Activated naive CD4-positive, alpha-beta T cell treated with anti-CD3 and anti-CD28 coated beads, Interleukin-2, amount 50 U/mL, for 24 hours (primary cell): ENCODE measurements at regions not wholly inside any gene's neighbourhood (a gene's known extent, or its start where the extent isn't known, plus 50 kb on each side); places are given as distances from the start of the nearest gene placed in this dataset.
"Not testable (repeated sequence)": the region's sequence is repeated elsewhere in the genome, so short reads cannot be mapped to it uniquely, and the experiment has no call there.

Experiments used
- H3K27ac Mint-ChIP-seq: one replicate; pipeline ENCODE4 v1.8.0; 2021; ENCODE audit warnings: mild to moderate bottlenecking, mixed read lengths
- H3K27me3 Mint-ChIP-seq: one replicate; pipeline ENCODE4 v1.8.0; 2021; ENCODE audit warnings: mixed read lengths
- H3K36me3 Mint-ChIP-seq: one replicate; pipeline ENCODE4 v1.8.0; 2021; ENCODE audit warnings: mixed read lengths
- H3K4me1 Mint-ChIP-seq: one replicate; pipeline ENCODE4 v1.8.0; 2021; ENCODE audit warnings: mixed read lengths
- H3K4me3 Mint-ChIP-seq: one replicate; pipeline ENCODE4 v1.8.0; 2021; ENCODE audit warnings: mild to moderate bottlenecking, mixed read lengths
- H3K9me3 Mint-ChIP-seq: one replicate; pipeline ENCODE4 v1.8.0; 2021; ENCODE audit warnings: mixed read lengths

- Mint-ChIP-seq H3K36me3 (no peaks in the 10 kb centered on the region), H3K27ac (no peak overlapping the region), H3K27me3 (peaks cover 5% of the 10 kb centered on the region), H3K4me3 (no peak overlapping the region), H3K9me3 (no peaks in the 10 kb centered on the region), H3K4me1 (no peaks in the 10 kb centered on the region)
These were observed 331.4 kb upstream of the KLHL29 start for GRCh38 chr2:23053601-23054000.

- H3K9me3 Mint-ChIP-seq, result no peaks in the 10 kb centered on the region
- H3K4me3 Mint-ChIP-seq, result no peak overlapping the region
- no peaks in the 10 kb centered on the region for H3K36me3 Mint-ChIP-seq
- H3K4me1 Mint-ChIP-seq, result no peaks in the 10 kb centered on the region
- H3K27me3 Mint-ChIP-seq, result peaks cover 5% of the 10 kb centered on the region
- no peak overlapping the region for H3K27ac Mint-ChIP-seq
These were observed 329.7 kb upstream of the KLHL29 start for GRCh38 chr2:23055251-23055650.

- not testable (repeated sequence) for H3K9me3 Mint-ChIP-seq, H3K27ac Mint-ChIP-seq, H3K4me3 Mint-ChIP-seq, H3K27me3 Mint-ChIP-seq, H3K4me1 Mint-ChIP-seq, H3K36me3 Mint-ChIP-seq
These were observed 328.1 kb upstream of the KLHL29 start for GRCh38 chr2:23056846-23057245.

GRCh38 chr2:23058435-23058834 lies 326.5 kb upstream of the KLHL29 start:
- H3K27me3 Mint-ChIP-seq, result no peaks in the 10 kb centered on the region
- H3K4me3 Mint-ChIP-seq, result no peak overlapping the region
- no peak overlapping the region for H3K27ac Mint-ChIP-seq
- H3K36me3 Mint-ChIP-seq, result no peaks in the 10 kb centered on the region
- no peaks in the 10 kb centered on the region for H3K9me3 Mint-ChIP-seq
- H3K4me1 Mint-ChIP-seq, result no peaks in the 10 kb centered on the region

- H3K4me3 Mint-ChIP-seq, result no peak overlapping the region
These were observed 319.8 kb upstream of the KLHL29 start for GRCh38 chr2:23065210-23065609.

GRCh38 chr2:23065936-23066335 lies 319.0 kb upstream of the KLHL29 start:
- Mint-ChIP-seq H3K9me3 (no peaks in the 10 kb centered on the region), H3K27me3 (peaks cover 7% of the 10 kb centered on the region), H3K27ac (no peak overlapping the region), H3K36me3 (no peaks in the 10 kb centered on the region), H3K4me3 (no peak overlapping the region), H3K4me1 (no peaks in the 10 kb centered on the region)

More at GRCh38 chr2:23065210-23065609, 319.8 kb upstream of the KLHL29 start:
- Mint-ChIP-seq H3K9me3 (no peaks in the 10 kb centered on the region), H3K27ac (no peak overlapping the region), H3K4me1 (no peaks in the 10 kb centered on the region), H3K36me3 (no peaks in the 10 kb centered on the region), H3K27me3 (peaks cover 7% of the 10 kb centered on the region)

GRCh38 chr2:23066686-23067085 lies 318.3 kb upstream of the KLHL29 start:
- Mint-ChIP-seq H3K4me1 (no peaks in the 10 kb centered on the region), H3K9me3 (no peaks in the 10 kb centered on the region), H3K4me3 (no peak overlapping the region), H3K36me3 (no peaks in the 10 kb centered on the region), H3K27me3 (peaks cover 7% of the 10 kb centered on the region), H3K27ac (no peak overlapping the region)

- Mint-ChIP-seq H3K27ac (no peak overlapping the region), H3K9me3 (no peaks in the 10 kb centered on the region), H3K4me1 (no peaks in the 10 kb centered on the region), H3K4me3 (no peak overlapping the region), H3K27me3 (peaks cover 7% of the 10 kb centered on the region), H3K36me3 (no peaks in the 10 kb centered on the region)
These were observed 315.8 kb upstream of the KLHL29 start for GRCh38 chr2:23069156-23069555.

- Mint-ChIP-seq H3K27ac (no peak overlapping the region), H3K4me3 (no peak overlapping the region), H3K36me3 (no peaks in the 10 kb centered on the region), H3K27me3 (peaks cover 11% of the 10 kb centered on the region), H3K4me1 (no peaks in the 10 kb centered on the region), H3K9me3 (no peaks in the 10 kb centered on the region)
These were observed 315.1 kb upstream of the KLHL29 start for GRCh38 chr2:23069923-23070322.

- no peaks in the 10 kb centered on the region for H3K9me3 Mint-ChIP-seq
- H3K27ac Mint-ChIP-seq, result no peak overlapping the region
- no peaks in the 10 kb centered on the region for H3K36me3 Mint-ChIP-seq
- no peaks in the 10 kb centered on the region for H3K4me1 Mint-ChIP-seq
- peaks cover 6% of the 10 kb centered on the region for H3K27me3 Mint-ChIP-seq
- H3K4me3 Mint-ChIP-seq, result no peak overlapping the region
These were observed 311.9 kb upstream of the KLHL29 start for GRCh38 chr2:23073056-23073455.

GRCh38 chr2:23073671-23074070 lies 311.3 kb upstream of the KLHL29 start:
- Mint-ChIP-seq H3K27ac (no peak overlapping the region), H3K9me3 (no peaks in the 10 kb centered on the region), H3K27me3 (peaks cover 4% of the 10 kb centered on the region), H3K36me3 (no peaks in the 10 kb centered on the region), H3K4me1 (no peaks in the 10 kb centered on the region), H3K4me3 (no peak overlapping the region)

- H3K4me1 Mint-ChIP-seq, result no peaks in the 10 kb centered on the region
- H3K27me3 Mint-ChIP-seq, result peaks cover 7% of the 10 kb centered on the region
- no peak overlapping the region for H3K27ac Mint-ChIP-seq
- no peaks in the 10 kb centered on the region for H3K36me3 Mint-ChIP-seq
- no peak overlapping the region for H3K4me3 Mint-ChIP-seq
- peaks cover 20% of the 10 kb centered on the region for H3K9me3 Mint-ChIP-seq
These were observed 307.4 kb upstream of the KLHL29 start for GRCh38 chr2:23077596-23077995.

- Mint-ChIP-seq H3K27me3 (peaks cover 12% of the 10 kb centered on the region), H3K36me3 (no peaks in the 10 kb centered on the region), H3K4me1 (no peaks in the 10 kb centered on the region), H3K27ac (no peak overlapping the region), H3K9me3 (peaks cover 31% of the 10 kb centered on the region), H3K4me3 (no peak overlapping the region)
These were observed 306.1 kb upstream of the KLHL29 start for GRCh38 chr2:23078784-23079434.

- peaks cover 31% of the 10 kb centered on the region for H3K9me3 Mint-ChIP-seq
- peaks cover 14% of the 10 kb centered on the region for H3K27me3 Mint-ChIP-seq
- no peaks in the 10 kb centered on the region for H3K36me3 Mint-ChIP-seq
- no peak overlapping the region for H3K27ac Mint-ChIP-seq
- H3K4me3 Mint-ChIP-seq, result no peak overlapping the region
- no peaks in the 10 kb centered on the region for H3K4me1 Mint-ChIP-seq
These were observed 301.0 kb upstream of the KLHL29 start for GRCh38 chr2:23083966-23084365.

- Mint-ChIP-seq H3K27ac (no peak overlapping the region), H3K27me3 (peaks cover 11% of the 10 kb centered on the region), H3K36me3 (no peaks in the 10 kb centered on the region), H3K9me3 (peaks cover 9% of the 10 kb centered on the region), H3K4me1 (no peaks in the 10 kb centered on the region), H3K4me3 (no peak overlapping the region)
These were observed 294.0 kb upstream of the KLHL29 start for GRCh38 chr2:23091019-23091418.

- Mint-ChIP-seq H3K4me3 (no peak overlapping the region), H3K9me3 (peaks cover 9% of the 10 kb centered on the region), H3K4me1 (no peaks in the 10 kb centered on the region), H3K36me3 (no peaks in the 10 kb centered on the region), H3K27ac (no peak overlapping the region), H3K27me3 (peaks cover 10% of the 10 kb centered on the region)
These were observed 293.1 kb upstream of the KLHL29 start for GRCh38 chr2:23091900-23092299.

GRCh38 chr2:23092831-23093230 lies 292.1 kb upstream of the KLHL29 start:
- Mint-ChIP-seq H3K9me3 (peaks cover 9% of the 10 kb centered on the region), H3K4me1 (no peaks in the 10 kb centered on the region), H3K4me3 (no peak overlapping the region), H3K27ac (no peak overlapping the region), H3K36me3 (no peaks in the 10 kb centered on the region), H3K27me3 (peaks cover 11% of the 10 kb centered on the region)
